Lower leg skin (tissue), 4 donors: ENCODE measurements at regions not wholly inside any gene's neighbourhood (a gene's known extent, or its start where the extent isn't known, plus 50 kb on each side); places are given as distances from the start of the nearest gene placed in this dataset.

Source experiments
- DNase-seq, 2 donors: peaks; one replicate each; pipeline ENCODE4 v3.0.0-alpha.2; 2019; ENCODE audit warnings: low spot score in 2 of 2
- H3K4me3 ChIP-seq: fragments of 200-600 bp; sonication (generic); 2 replicates; pipeline ENCODE4 v1.5.1; 2017; ENCODE audit warnings: mild to moderate bottlenecking, low read depth; ENCODE audit not compliant: poor library complexity, severe bottlenecking
- POLR2A ChIP-seq, 2 donors: fragments of 450-650 bp; IDR thresholded peaks; one replicate each; pipeline ENCODE4 v1.6.1; 2016 to 2017; ENCODE audit warnings: antibody characterized with exemption in 2 of 2, mild to moderate bottlenecking in 1 of 2, moderate library complexity in 1 of 2
- WGBS, 2 donors: methylation state at CpG; one replicate each; pipeline ENCODE4 v1.1.5; 2018; 5-methylcytosine and 5-hydroxymethylcytosine counted together
- intact Hi-C: fragments of 100-400 bp; cut with DNase I; formaldehyde crosslinking; loops from one replicate; pipeline ENCODE4 v1.15.0; 2023; ENCODE audit warnings: low total_unique reads
- TF ChIP-seq, protein P1 (sequence below), 3 donors: fragments of 450-650 bp; IDR thresholded peaks; one replicate each; pipeline ENCODE4 v1.5.1; 2016; ENCODE audit warnings: antibody characterized with exemption in 3 of 3, mild to moderate bottlenecking in 3 of 3, moderate library complexity in 2 of 3

DNA sequence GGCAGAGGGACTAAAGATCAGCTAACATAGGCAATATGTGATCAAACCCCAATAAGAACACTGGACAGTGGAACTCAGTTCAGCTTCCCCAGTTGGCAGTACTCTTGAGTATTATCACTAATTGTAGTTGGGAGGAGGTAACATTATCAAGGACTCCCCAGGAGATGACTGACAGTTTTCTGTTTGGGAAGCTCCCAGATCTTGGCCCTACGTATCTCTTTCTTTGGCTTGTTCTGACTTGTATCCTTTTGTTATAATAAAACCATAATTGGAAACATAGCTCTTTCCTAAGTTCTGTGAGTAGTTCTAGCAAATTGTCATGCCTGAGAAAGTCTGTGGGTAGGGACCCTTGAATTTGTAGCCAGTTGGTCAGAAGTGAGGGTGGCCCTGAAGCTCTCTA lies 316.4 kb downstream of the ZNF621 start:
- no peak overlapping the region for H3K4me3 ChIP-seq
- no peak for DNase-seq
- intact Hi-C loops = no loop called here
- 37 to 63% methylated on average over 1 of the region's 1 CpG for WGBS, 2 donors
- TF ChIP-seq, protein P1, sequence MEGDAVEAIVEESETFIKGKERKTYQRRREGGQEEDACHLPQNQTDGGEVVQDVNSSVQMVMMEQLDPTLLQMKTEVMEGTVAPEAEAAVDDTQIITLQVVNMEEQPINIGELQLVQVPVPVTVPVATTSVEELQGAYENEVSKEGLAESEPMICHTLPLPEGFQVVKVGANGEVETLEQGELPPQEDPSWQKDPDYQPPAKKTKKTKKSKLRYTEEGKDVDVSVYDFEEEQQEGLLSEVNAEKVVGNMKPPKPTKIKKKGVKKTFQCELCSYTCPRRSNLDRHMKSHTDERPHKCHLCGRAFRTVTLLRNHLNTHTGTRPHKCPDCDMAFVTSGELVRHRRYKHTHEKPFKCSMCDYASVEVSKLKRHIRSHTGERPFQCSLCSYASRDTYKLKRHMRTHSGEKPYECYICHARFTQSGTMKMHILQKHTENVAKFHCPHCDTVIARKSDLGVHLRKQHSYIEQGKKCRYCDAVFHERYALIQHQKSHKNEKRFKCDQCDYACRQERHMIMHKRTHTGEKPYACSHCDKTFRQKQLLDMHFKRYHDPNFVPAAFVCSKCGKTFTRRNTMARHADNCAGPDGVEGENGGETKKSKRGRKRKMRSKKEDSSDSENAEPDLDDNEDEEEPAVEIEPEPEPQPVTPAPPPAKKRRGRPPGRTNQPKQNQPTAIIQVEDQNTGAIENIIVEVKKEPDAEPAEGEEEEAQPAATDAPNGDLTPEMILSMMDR (IDR thresholded peaks at IDR 0.05) = no peak
- TF ChIP-seq POLR2A (IDR thresholded peaks at IDR 0.05) = no peak

GRCh38 chr3:40841570-40842109 lies 316.9 kb downstream of the ZNF621 start:
- no peak overlapping the region for H3K4me3 ChIP-seq
- intact Hi-C loops = no loop called here
- TF ChIP-seq, protein P1 (IDR thresholded peaks at IDR 0.05) = no peak
- TF ChIP-seq POLR2A (IDR thresholded peaks at IDR 0.05) = no peak
- no peak for DNase-seq

- WGBS, 2 donors = 94 to 96% methylated on average over 11 of the region's 11 CpGs
- intact Hi-C loops = no loop called here
- H3K4me3 ChIP-seq = no peak overlapping the region
- DNase-seq = no peak
- TF ChIP-seq POLR2A (IDR thresholded peaks at IDR 0.05) = no peak
- TF ChIP-seq, protein P1 (IDR thresholded peaks at IDR 0.05) = no peak
These were observed 318.0 kb downstream of the ZNF621 start for GRCh38 chr3:40842714-40843113.

DNA sequence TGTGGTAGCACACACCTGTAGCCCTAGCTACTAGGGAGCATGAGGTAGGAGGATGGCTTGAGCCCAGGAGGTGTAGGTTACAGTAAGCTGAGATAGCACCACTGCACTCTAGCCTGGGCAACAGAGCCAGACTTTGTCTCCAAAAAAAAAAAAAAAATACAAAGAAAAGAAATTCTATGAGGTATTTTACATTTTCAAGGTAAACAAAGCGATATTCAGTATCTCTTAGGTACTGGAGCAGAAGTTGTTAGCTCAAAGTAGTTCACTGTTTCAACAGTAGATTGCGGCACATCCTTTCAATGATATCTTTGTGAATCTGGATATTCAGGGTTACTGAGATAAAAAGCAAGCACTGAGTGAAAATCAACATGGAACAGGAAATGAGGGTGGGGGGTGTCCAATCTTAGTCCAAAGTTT lies 318.5 kb downstream of the ZNF621 start:
- DNase-seq = no peak
- H3K4me3 ChIP-seq = no peak overlapping the region
- TF ChIP-seq, protein P1 (IDR thresholded peaks at IDR 0.05) = no peak
- TF ChIP-seq POLR2A (IDR thresholded peaks at IDR 0.05) = no peak
- WGBS, 2 donors = 85 to 93% methylated on average over 2 of the region's 2 CpGs
- intact Hi-C loops = no loop called here

- TF ChIP-seq, protein P1 (IDR thresholded peaks at IDR 0.05) = no peak
- TF ChIP-seq POLR2A (IDR thresholded peaks at IDR 0.05) = no peak
- no peak for DNase-seq
- 69 to 81% methylated on average over 7 of the region's 7 CpGs for WGBS, 2 donors
- no peak overlapping the region for H3K4me3 ChIP-seq
- intact Hi-C loops = no loop called here
These were observed 319.2 kb downstream of the ZNF621 start for GRCh38 chr3:40843851-40844548.

- no peak for DNase-seq
- intact Hi-C loops = no loop called here
- TF ChIP-seq, protein P1 (IDR thresholded peaks at IDR 0.05) = no peak
- TF ChIP-seq POLR2A (IDR thresholded peaks at IDR 0.05) = no peak
- 91 to 100% methylated on average over 2 of the region's 2 CpGs for WGBS, 2 donors
- H3K4me3 ChIP-seq = no peak overlapping the region
These were observed 320.1 kb downstream of the ZNF621 start for GRCh38 chr3:40844896-40845295.
